CD4-positive, alpha-beta T cell (primary cell): ENCODE measurements at regions not wholly inside any gene's neighbourhood (a gene's known extent, or its start where the extent isn't known, plus 50 kb on each side); places are given as distances from the start of the nearest gene placed in this dataset.

Experiments used
- ATAC-seq: fragments of 200-7000 bp; cut with Tn5 transposase; one replicate; pipeline ENCODE4 v1.10.0; 2022; ENCODE audit warnings: mild to moderate bottlenecking; ENCODE audit not compliant: poor library complexity
- CTCF ChIA-PET: fragments of 350-600 bp; sonication (Branson Sonifier 250); formaldehyde crosslinking; loops from one replicate; lab custom pipeline; 2021; ENCODE audit warnings: antibody characterized with exemption, inconsistent platforms; lab: Charles Lee
- POLR2A ChIA-PET: fragments of 350-600 bp; sonication (Branson Sonifier 250); formaldehyde crosslinking; loops from one replicate; lab custom pipeline; 2021; ENCODE audit warnings: antibody characterized with exemption, inconsistent platforms; lab: Charles Lee
- DNase-seq, 14 experiments: peaks; one replicate each; pipeline ENCODE4 v3.0.0-alpha.2; 2013 to 2020; ENCODE audit warnings: mixed read lengths in 2 of 14
- H3K27ac ChIP-seq, 2 donors: one replicate each; pipeline versions ENCODE4 v1.5.1 to v1.7.0; 2013; ENCODE audit warnings: low read length in 2 of 2, low read depth in 1 of 2, mild to moderate bottlenecking in 1 of 2
- H3K27me3 ChIP-seq, 2 experiments: 1 replicate in 1 of 2; 2 replicates in 1 of 2; pipeline versions ENCODE4 v1.6.1 to v1.7.0; 2013; ENCODE audit warnings: low read length in 2 of 2, control low read depth in 1 of 2, mild to moderate bottlenecking in 1 of 2, moderate library complexity in 1 of 2; ENCODE audit not compliant: insufficient read depth in 2 of 2, control insufficient read depth in 1 of 2
- H3K36me3 ChIP-seq: one replicate; pipeline ENCODE4 v1.6.1; 2013; ENCODE audit warnings: low read length, control low read depth; ENCODE audit not compliant: insufficient read depth
- H3K4me1 ChIP-seq: one replicate; pipeline ENCODE4 v1.6.1; 2013; ENCODE audit warnings: low read length, control low read depth; ENCODE audit not compliant: insufficient read depth
- H3K4me3 ChIP-seq: one replicate; pipeline ENCODE4 v1.5.1; 2013; ENCODE audit warnings: mild to moderate bottlenecking, low read length, moderate library complexity
- H3K9me3 ChIP-seq, 2 experiments: 1 replicate in 1 of 2; 2 replicates in 1 of 2; pipeline versions ENCODE4 v1.6.1 to v1.7.0; 2013; ENCODE audit warnings: low read length in 2 of 2, mild to moderate bottlenecking in 2 of 2, control low read depth in 1 of 2, moderate library complexity in 1 of 2; ENCODE audit not compliant: control insufficient read depth in 1 of 2, insufficient read depth in 1 of 2
- H3K27ac Mint-ChIP-seq: one replicate; pipeline ENCODE4 v1.8.0; 2020; ENCODE audit warnings: mixed read lengths
- H3K27me3 Mint-ChIP-seq: one replicate; pipeline ENCODE4 v1.8.0; 2021; ENCODE audit warnings: mixed read lengths
- H3K36me3 Mint-ChIP-seq: one replicate; pipeline ENCODE4 v1.8.0; 2021; ENCODE audit warnings: low read depth, mixed read lengths
- H3K4me1 Mint-ChIP-seq: one replicate; pipeline ENCODE4 v1.8.0; 2021; ENCODE audit warnings: low read depth, mixed read lengths
- H3K4me3 Mint-ChIP-seq: one replicate; pipeline ENCODE4 v1.8.0; 2020; ENCODE audit warnings: mild to moderate bottlenecking, mixed read lengths
- H3K9me3 Mint-ChIP-seq: one replicate; pipeline ENCODE4 v1.8.0; 2020; ENCODE audit warnings: mixed read lengths
- CTCF ChIP-seq: fragments of 200-600 bp; IDR thresholded peaks from one replicate; pipeline ENCODE4 v1.8.0; 2022; ENCODE audit warnings: antibody characterized with exemption, mild to moderate bottlenecking
- intact Hi-C, 2 experiments: fragments of 100-400 bp; cut with DNase I in 1 of 2; cut with micrococcal nuclease in 1 of 2; formaldehyde crosslinking; loops; one replicate each; pipeline versions ENCODE4 v1.15.1 to v1.9.0; 2023 to 2025; cut with DNase I, micrococcal nuclease

- no peak overlapping the region for H3K27ac Mint-ChIP-seq
- H3K27ac ChIP-seq: no peak overlapping the region
- H3K4me3 ChIP-seq: no peak overlapping the region
- ChIA-PET CTCF (no interaction called here), POLR2A (no interaction called here)
- H3K9me3 ChIP-seq: no peaks in the 10 kb centered on the region
- ATAC-seq (no peak), DNase-seq (no peak)
- H3K4me1 ChIP-seq: no peaks in the 10 kb centered on the region
- TF ChIP-seq CTCF: no peak
- H3K27me3 ChIP-seq: no peaks in the 10 kb centered on the region
- peaks cover 12% of the 10 kb centered on the region for H3K27me3 Mint-ChIP-seq
- no peaks in the 10 kb centered on the region for H3K9me3 Mint-ChIP-seq
- H3K4me3 Mint-ChIP-seq: no peak overlapping the region
- H3K36me3 ChIP-seq: no peaks in the 10 kb centered on the region
- H3K4me1 Mint-ChIP-seq: no peaks in the 10 kb centered on the region
- H3K36me3 Mint-ChIP-seq: no peaks in the 10 kb centered on the region
- intact Hi-C loops: no loop called here
Measured at GRCh38 chr5:116673453-116673852, 98.8 kb upstream of the SEMA6A start.

GRCh38 chr5:116672203-116672602, 97.6 kb upstream of the SEMA6A start:
- no peaks in the 10 kb centered on the region for H3K4me1 Mint-ChIP-seq
- H3K4me3 Mint-ChIP-seq: no peak overlapping the region
- Histone ChIP-seq H3K9me3 (no peaks in the 10 kb centered on the region), H3K27me3 (no peaks in the 10 kb centered on the region), H3K4me1 (no peaks in the 10 kb centered on the region), H3K27ac (no peak overlapping the region), H3K36me3 (no peaks in the 10 kb centered on the region), H3K4me3 (no peak overlapping the region)
- no peaks in the 10 kb centered on the region for H3K9me3 Mint-ChIP-seq
- TF ChIP-seq CTCF: no peak
- ChIA-PET POLR2A (interaction anchor here (0.7 kb wide), 1 partner anchor 650 kb away, joined by 4 read pairs; no protein-coding TSS in a partner anchor), CTCF (no interaction called here)
- H3K27ac Mint-ChIP-seq: no peak overlapping the region
- no peak for DNase-seq
- intact Hi-C loops: no loop called here
- H3K27me3 Mint-ChIP-seq: peaks cover 17% of the 10 kb centered on the region
- no peak for ATAC-seq
- H3K36me3 Mint-ChIP-seq: no peaks in the 10 kb centered on the region

- no peak overlapping the region for H3K27ac ChIP-seq
- no peaks in the 10 kb centered on the region for H3K36me3 ChIP-seq
- DNase-seq (no peak), ATAC-seq (no peak)
- H3K9me3 Mint-ChIP-seq: no peaks in the 10 kb centered on the region
- intact Hi-C loops: no loop called here
- H3K4me1 Mint-ChIP-seq: no peaks in the 10 kb centered on the region
- no peak overlapping the region for H3K4me3 ChIP-seq
- ChIA-PET CTCF (no interaction called here), POLR2A (no interaction called here)
- peaks cover 13% of the 10 kb centered on the region for H3K27me3 Mint-ChIP-seq
- H3K4me3 Mint-ChIP-seq: no peak overlapping the region
- no peaks in the 10 kb centered on the region for H3K27me3 ChIP-seq
- no peaks in the 10 kb centered on the region for H3K9me3 ChIP-seq
- no peak for TF ChIP-seq CTCF
- no peaks in the 10 kb centered on the region for H3K36me3 Mint-ChIP-seq
- H3K4me1 ChIP-seq: no peaks in the 10 kb centered on the region
- no peak overlapping the region for H3K27ac Mint-ChIP-seq
Measured at GRCh38 chr5:116671211-116671736, 96.7 kb upstream of the SEMA6A start.
